Hepatocyte (in vitro differentiated cells): ENCODE measurements at regions not wholly inside any gene's neighbourhood (a gene's known extent, or its start where the extent isn't known, plus 50 kb on each side); places are given as distances from the start of the nearest gene placed in this dataset.

ENCODE experiments used
- DNase-seq: peaks from one replicate; pipeline ENCODE4 v3.0.0-alpha.2; 2016; ENCODE audit warnings: low spot score
- H2AFZ ChIP-seq: fragments of 200-600 bp; sonication (generic); 2 replicates; pipeline ENCODE4 v1.6.0; 2016; ENCODE audit warnings: antibody characterized with exemption, mild to moderate bottlenecking
- H3K27ac ChIP-seq: fragments of 200-600 bp; sonication (generic); 2 replicates; pipeline ENCODE4 v1.5.1; 2016; ENCODE audit warnings: mild to moderate bottlenecking
- H3K27me3 ChIP-seq: fragments of 200-600 bp; sonication (generic); 2 replicates; pipeline ENCODE4 v1.6.1; 2016
- H3K36me3 ChIP-seq: fragments of 200-600 bp; sonication (generic); replicated peaks from 2 replicates; pipeline ENCODE4 v1.5.1; 2016; ENCODE audit warnings: low read depth; ENCODE audit not compliant: insufficient read depth
- H3K4me1 ChIP-seq: fragments of 200-600 bp; sonication (generic); 2 replicates; pipeline ENCODE4 v1.5.1; 2016; ENCODE audit warnings: mild to moderate bottlenecking, moderate library complexity; ENCODE audit not compliant: insufficient read depth
- H3K4me2 ChIP-seq: fragments of 200-600 bp; sonication (generic); 2 replicates; pipeline ENCODE4 v1.6.0; 2016
- H3K4me3 ChIP-seq: fragments of 200-600 bp; sonication (generic); 2 replicates; pipeline ENCODE4 v1.5.1; 2016; ENCODE audit warnings: mild to moderate bottlenecking
- H3K79me2 ChIP-seq: fragments of 200-600 bp; sonication (generic); 2 replicates; pipeline ENCODE4 v1.6.0; 2017; ENCODE audit warnings: mild to moderate bottlenecking
- H3K9me2 ChIP-seq: fragments of 200-600 bp; sonication (generic); replicated peaks from 2 replicates; pipeline ENCODE4 v1.6.0; 2017; ENCODE audit warnings: mild to moderate bottlenecking; ENCODE audit not compliant: insufficient read depth
- H3K9me3 ChIP-seq: fragments of 200-600 bp; sonication (generic); 2 replicates; pipeline ENCODE4 v1.5.1; 2016; ENCODE audit warnings: low read depth, mild to moderate bottlenecking
- H4K20me1 ChIP-seq: fragments of 200-600 bp; sonication (generic); 2 replicates; pipeline ENCODE4 v1.6.0; 2016; ENCODE audit warnings: mild to moderate bottlenecking; ENCODE audit not compliant: insufficient read depth, poor library complexity, severe bottlenecking
- EZH2 ChIP-seq: fragments of 200-600 bp; sonication (generic); IDR thresholded peaks from 2 replicates; pipeline ENCODE4 v1.6.1; 2016; ENCODE audit warnings: antibody characterized with exemption, mild to moderate bottlenecking, borderline replicate concordance
- EZH2phosphoT487 ChIP-seq: fragments of 200-600 bp; sonication (generic); IDR thresholded peaks from one replicate; pipeline ENCODE4 v1.6.1; 2018; ENCODE audit warnings: antibody characterized with exemption, mild to moderate bottlenecking, low read depth, moderate library complexity; ENCODE audit not compliant: unreplicated experiment, severe bottlenecking
- WGBS: methylation state at CpG from one replicate; pipeline ENCODE4 v1.1.6; 2016; ENCODE audit warnings: low lambda C conversion rate; ENCODE audit errors: missing lambda C conversion rate; 5-methylcytosine and 5-hydroxymethylcytosine counted together
- TF ChIP-seq, protein P1 (sequence below): fragments of 200-600 bp; sonication (generic); IDR thresholded peaks from 2 replicates; pipeline ENCODE4 v1.5.1; 2016; ENCODE audit warnings: antibody characterized with exemption, mild to moderate bottlenecking; ENCODE audit not compliant: poor library complexity

DNA sequence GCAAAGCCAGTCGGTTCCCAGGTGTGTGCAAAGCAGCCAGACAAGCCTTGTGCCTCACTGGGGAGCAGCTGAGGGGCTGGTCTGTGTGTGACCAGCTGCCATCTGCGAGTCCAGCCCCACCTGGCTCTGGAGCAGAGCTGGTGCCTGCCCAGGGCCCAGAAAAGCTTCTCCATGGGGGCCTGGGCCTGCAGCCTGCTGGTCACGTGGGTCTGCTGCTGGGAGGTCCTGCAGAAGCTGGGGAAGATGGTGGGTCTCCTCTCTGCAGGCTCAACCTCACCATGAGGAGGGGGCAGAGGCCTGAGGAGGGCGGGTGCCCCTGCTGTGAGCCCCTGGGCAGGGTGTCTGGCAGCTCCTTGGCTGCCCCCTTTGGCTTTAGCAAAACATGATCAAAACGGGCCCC is 71.9 kb downstream of the ENGASE start:
- no peak overlapping the region for H3K4me3 ChIP-seq
- H4K20me1 ChIP-seq = no peaks in the 10 kb centered on the region
- no peak overlapping the region for H3K4me2 ChIP-seq
- no peak overlapping the region for H3K27ac ChIP-seq
- H3K9me3 ChIP-seq = no peaks in the 10 kb centered on the region
- H3K9me2 ChIP-seq = no peaks in the 10 kb centered on the region
- no peaks in the 10 kb centered on the region for H3K79me2 ChIP-seq
- H2AFZ ChIP-seq = no peak overlapping the region
- no peaks in the 10 kb centered on the region for H3K4me1 ChIP-seq
- TF ChIP-seq, protein P1, sequence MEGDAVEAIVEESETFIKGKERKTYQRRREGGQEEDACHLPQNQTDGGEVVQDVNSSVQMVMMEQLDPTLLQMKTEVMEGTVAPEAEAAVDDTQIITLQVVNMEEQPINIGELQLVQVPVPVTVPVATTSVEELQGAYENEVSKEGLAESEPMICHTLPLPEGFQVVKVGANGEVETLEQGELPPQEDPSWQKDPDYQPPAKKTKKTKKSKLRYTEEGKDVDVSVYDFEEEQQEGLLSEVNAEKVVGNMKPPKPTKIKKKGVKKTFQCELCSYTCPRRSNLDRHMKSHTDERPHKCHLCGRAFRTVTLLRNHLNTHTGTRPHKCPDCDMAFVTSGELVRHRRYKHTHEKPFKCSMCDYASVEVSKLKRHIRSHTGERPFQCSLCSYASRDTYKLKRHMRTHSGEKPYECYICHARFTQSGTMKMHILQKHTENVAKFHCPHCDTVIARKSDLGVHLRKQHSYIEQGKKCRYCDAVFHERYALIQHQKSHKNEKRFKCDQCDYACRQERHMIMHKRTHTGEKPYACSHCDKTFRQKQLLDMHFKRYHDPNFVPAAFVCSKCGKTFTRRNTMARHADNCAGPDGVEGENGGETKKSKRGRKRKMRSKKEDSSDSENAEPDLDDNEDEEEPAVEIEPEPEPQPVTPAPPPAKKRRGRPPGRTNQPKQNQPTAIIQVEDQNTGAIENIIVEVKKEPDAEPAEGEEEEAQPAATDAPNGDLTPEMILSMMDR = no peak
- TF ChIP-seq EZH2 (no peak), EZH2phosphoT487 (no peak)
- no peak for DNase-seq
- WGBS = 64% methylated on average over 5 of the region's 5 CpGs
- peaks cover 9% of the 10 kb centered on the region for H3K27me3 ChIP-seq
- H3K36me3 ChIP-seq = no peaks in the 10 kb centered on the region

DNA sequence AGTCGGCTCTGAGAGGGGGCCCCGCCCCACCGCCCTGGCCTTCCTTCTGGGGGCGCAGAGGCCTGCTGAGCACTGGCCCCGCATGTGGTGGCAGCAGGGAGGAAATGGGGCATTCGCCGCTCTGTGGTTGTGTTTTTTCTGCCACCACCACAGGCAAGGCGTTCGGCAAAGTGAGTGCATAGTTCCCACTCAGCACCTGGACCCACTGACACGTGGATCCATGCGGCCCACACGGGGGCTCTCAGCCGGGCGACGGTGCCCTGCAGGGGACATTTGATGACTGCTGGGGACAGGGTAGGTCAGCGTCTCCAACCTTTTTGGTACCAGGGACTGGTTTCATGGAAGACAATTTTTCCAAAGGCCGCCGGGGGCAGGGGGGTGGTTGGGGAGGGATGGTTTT is 70.9 kb downstream of the ENGASE start:
- peaks cover 17% of the 10 kb centered on the region for H3K27me3 ChIP-seq
- H3K4me3 ChIP-seq = no peak overlapping the region
- H3K36me3 ChIP-seq = no peaks in the 10 kb centered on the region
- no peak overlapping the region for H3K27ac ChIP-seq
- H3K9me3 ChIP-seq = no peaks in the 10 kb centered on the region
- no peak for TF ChIP-seq EZH2
- TF ChIP-seq EZH2phosphoT487 = no peak
- TF ChIP-seq, protein P1 = no peak
- no peak overlapping the region for H2AFZ ChIP-seq
- no peaks in the 10 kb centered on the region for H4K20me1 ChIP-seq
- DNase-seq = no peak
- H3K4me1 ChIP-seq = no peaks in the 10 kb centered on the region
- no peak overlapping the region for H3K4me2 ChIP-seq
- H3K9me2 ChIP-seq = no peaks in the 10 kb centered on the region
- H3K79me2 ChIP-seq = no peaks in the 10 kb centered on the region
- 92% methylated on average over 18 of the region's 18 CpGs for WGBS

DNA sequence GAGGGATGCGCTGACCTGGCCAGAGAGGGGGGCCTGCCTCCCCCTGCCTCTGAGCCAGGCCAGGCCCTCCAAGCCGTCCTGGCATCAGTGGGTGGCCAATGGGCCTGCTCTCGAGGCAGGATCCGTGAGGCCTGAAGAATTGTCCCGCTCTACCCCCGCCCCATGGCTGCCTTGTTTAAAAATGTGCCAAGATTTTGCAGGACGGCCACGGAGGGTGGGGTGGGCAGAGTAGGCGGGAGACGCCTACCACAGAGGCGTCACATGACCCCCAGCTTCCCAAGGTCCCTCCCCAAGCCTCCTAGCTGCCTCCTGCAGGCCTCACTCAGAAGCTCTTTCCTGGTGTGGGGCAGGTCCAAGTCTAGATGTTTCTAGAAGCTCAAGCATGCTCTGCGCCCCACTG is 69.5 kb downstream of the ENGASE start:
- Histone ChIP-seq H3K27ac (no peak overlapping the region), H3K36me3 (no peaks in the 10 kb centered on the region), H4K20me1 (no peaks in the 10 kb centered on the region), H3K27me3 (peaks cover 20% of the 10 kb centered on the region), H3K4me1 (no peaks in the 10 kb centered on the region), H2AFZ (no peak overlapping the region), H3K9me2 (no peaks in the 10 kb centered on the region), H3K9me3 (no peaks in the 10 kb centered on the region), H3K4me3 (no peak overlapping the region), H3K4me2 (no peak overlapping the region), H3K79me2 (no peaks in the 10 kb centered on the region)
- no peak for DNase-seq
- 75% methylated on average over 12 of the region's 12 CpGs for WGBS
- TF ChIP-seq, protein P1 = no peak
- TF ChIP-seq EZH2 = no peak
- TF ChIP-seq EZH2phosphoT487 = no peak

DNA sequence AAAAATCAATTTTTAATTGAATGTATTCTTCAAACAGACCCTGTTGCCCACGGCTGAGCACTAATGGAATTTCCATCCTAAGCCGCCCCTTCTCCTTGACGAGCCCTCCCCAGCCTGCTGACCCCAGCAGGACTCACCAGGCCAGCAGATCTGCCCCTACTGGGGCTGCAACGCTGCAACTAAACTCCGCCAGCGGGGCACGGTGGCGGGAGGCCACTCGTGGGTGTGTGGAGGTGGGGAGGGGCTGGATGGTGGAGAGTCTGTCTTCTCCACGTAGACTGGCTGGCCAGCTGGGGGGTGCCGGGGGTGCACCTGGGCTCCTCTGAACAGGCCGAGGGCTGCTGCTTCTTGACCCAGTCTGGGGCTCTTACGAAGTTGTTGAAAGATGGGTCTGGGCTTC is 67.8 kb downstream of the ENGASE start:
- Histone ChIP-seq H3K36me3 (no peaks in the 10 kb centered on the region), H2AFZ (no peak overlapping the region), H3K9me2 (no peaks in the 10 kb centered on the region), H4K20me1 (no peaks in the 10 kb centered on the region), H3K4me3 (no peak overlapping the region), H3K4me2 (no peak overlapping the region), H3K4me1 (no peaks in the 10 kb centered on the region), H3K9me3 (no peaks in the 10 kb centered on the region), H3K79me2 (no peaks in the 10 kb centered on the region), H3K27me3 (peaks cover 20% of the 10 kb centered on the region), H3K27ac (no peak overlapping the region)
- WGBS = 78% methylated on average over 13 of the region's 13 CpGs
- TF ChIP-seq EZH2 (no peak), EZH2phosphoT487 (no peak)
- TF ChIP-seq, protein P1 = no peak
- no peak for DNase-seq
